ENCODE measurements at regions not wholly inside any gene's neighbourhood (a gene's known extent, or its start where the extent isn't known, plus 50 kb on each side); places are given as distances from the start of the nearest gene placed in this dataset.

GRCh38 chr4:157824021-157824420 is 348.8 kb downstream of the GASK1B start:
- TF ChIP-seq POLR2A (IDR thresholded peaks at IDR 0.05) (no peak), CTCF (IDR thresholded peaks at IDR 0.05) (no peak)

All from testis (tissue), 2 donors.